ENCODE measurements at regions not wholly inside any gene's neighbourhood (a gene's known extent, or its start where the extent isn't known, plus 50 kb on each side); places are given as distances from the start of the nearest gene placed in this dataset.

- H3K4me3 Mint-ChIP-seq, result peak overlapping the region in 1 of 8 donors; percentile 57
- H3K27ac Mint-ChIP-seq, result no peak overlapping the region
- no peak for ATAC-seq (ENCODE audit: low read depth in 2 of 2)
Measured at GRCh38 chr2:16037808-16038457, 97.6 kb downstream of the MYCN start.

GRCh38 chr2:16036951-16037350, 96.6 kb downstream of the MYCN start:
- Mint-ChIP-seq H3K4me1 (no peaks in the 10 kb centered on the region), H3K36me3 (no peaks in the 10 kb centered on the region), H3K27ac (no peak overlapping the region), H3K27me3 (peaks cover 0 to 10% (median 7%) of the 10 kb centered on the region in 3 donors), H3K4me3 (no peak overlapping the region), H3K9me3 (peaks cover 0 to 8% (median 0%) of the 10 kb centered on the region in 7 donors)
- no peak for ATAC-seq (ENCODE audit: low read depth in 2 of 2)
- DNase-seq, result no peak

More at GRCh38 chr2:16037808-16038457, 97.6 kb downstream of the MYCN start:
- Mint-ChIP-seq H3K9me3 (peaks cover 0 to 8% (median 0%) of the 10 kb centered on the region in 7 donors), H3K36me3 (no peaks in the 10 kb centered on the region), H3K27me3 (peaks cover 0 to 15% (median 10%) of the 10 kb centered on the region in 3 donors), H3K4me1 (no peaks in the 10 kb centered on the region)
- DNase-seq, result no peak

GRCh38 chr2:16035747-16036745, 95.7 kb downstream of the MYCN start:
- ATAC-seq (ENCODE audit: low read depth in 2 of 2), result no peak
- peaks cover 0 to 1% (median 0%) of the 10 kb centered on the region in 3 donors for H3K27me3 Mint-ChIP-seq

GRCh38 chr2:16034975-16035746, 94.8 kb downstream of the MYCN start:
- H3K4me1 Mint-ChIP-seq, result no peaks in the 10 kb centered on the region
- peak overlapping the region in 1 of 6 donors; percentile 59 for H3K27ac Mint-ChIP-seq
- no peaks in the 10 kb centered on the region for H3K27me3 Mint-ChIP-seq
- H3K36me3 Mint-ChIP-seq, result no peaks in the 10 kb centered on the region
- peaks cover 0 to 8% (median 0%) of the 10 kb centered on the region in 7 donors for H3K9me3 Mint-ChIP-seq
- ATAC-seq (ENCODE audit: low read depth in 2 of 2) (no peak), DNase-seq (no peak)
- H3K4me3 Mint-ChIP-seq, result no peak overlapping the region

More at GRCh38 chr2:16035747-16036745, 95.7 kb downstream of the MYCN start:
- Mint-ChIP-seq H3K4me3 (no peak overlapping the region), H3K27ac (no peak overlapping the region), H3K9me3 (peaks cover 0 to 8% (median 0%) of the 10 kb centered on the region in 7 donors), H3K4me1 (no peaks in the 10 kb centered on the region), H3K36me3 (no peaks in the 10 kb centered on the region)
- no peak for DNase-seq

GRCh38 chr2:16034151-16034974, 94.0 kb downstream of the MYCN start:
- DNase-seq (no peak), ATAC-seq (ENCODE audit: low read depth in 2 of 2) (no peak)
- Mint-ChIP-seq H3K4me1 (no peaks in the 10 kb centered on the region), H3K36me3 (no peaks in the 10 kb centered on the region), H3K4me3 (no peak overlapping the region), H3K27ac (no peak overlapping the region), H3K9me3 (peaks cover 0 to 4% (median 0%) of the 10 kb centered on the region in 7 donors), H3K27me3 (no peaks in the 10 kb centered on the region)

GRCh38 chr2:16033032-16033293, 92.6 kb downstream of the MYCN start:
- no peak overlapping the region for H3K27ac Mint-ChIP-seq
- no peak overlapping the region for H3K4me3 Mint-ChIP-seq
- H3K9me3 Mint-ChIP-seq, result peaks cover 0 to 4% (median 0%) of the 10 kb centered on the region in 7 donors
- no peak for DNase-seq
- no peaks in the 10 kb centered on the region for H3K4me1 Mint-ChIP-seq
- ATAC-seq (ENCODE audit: low read depth in 2 of 2), result no peak
- H3K36me3 Mint-ChIP-seq, result no peaks in the 10 kb centered on the region
- no peaks in the 10 kb centered on the region for H3K27me3 Mint-ChIP-seq

GRCh38 chr2:16032282-16033031, 92.1 kb downstream of the MYCN start:
- no peaks in the 10 kb centered on the region for H3K4me1 Mint-ChIP-seq
- ATAC-seq (ENCODE audit: low read depth in 2 of 2), result no peak
- no peaks in the 10 kb centered on the region for H3K36me3 Mint-ChIP-seq
- H3K27ac Mint-ChIP-seq, result no peak overlapping the region
- DNase-seq, result no peak
- no peaks in the 10 kb centered on the region for H3K27me3 Mint-ChIP-seq
- peaks cover 0 to 4% (median 0%) of the 10 kb centered on the region in 7 donors for H3K9me3 Mint-ChIP-seq
- H3K4me3 Mint-ChIP-seq, result peak overlapping the region in 1 of 8 donors; percentile 54

- Mint-ChIP-seq H3K4me3 (no peak overlapping the region), H3K27ac (no peak overlapping the region), H3K36me3 (no peaks in the 10 kb centered on the region), H3K4me1 (no peaks in the 10 kb centered on the region), H3K9me3 (peaks cover 0 to 4% (median 0%) of the 10 kb centered on the region in 7 donors), H3K27me3 (no peaks in the 10 kb centered on the region)
- no peak for ATAC-seq (ENCODE audit: low read depth in 2 of 2)
- DNase-seq, result no peak
Measured at GRCh38 chr2:16031848-16032159, 91.5 kb downstream of the MYCN start.

- H3K9me3 Mint-ChIP-seq, result peaks cover 0 to 4% (median 0%) of the 10 kb centered on the region in 7 donors
- peak overlapping the region in 1 of 6 donors; percentile 24 for H3K27ac Mint-ChIP-seq
- H3K4me1 Mint-ChIP-seq, result no peaks in the 10 kb centered on the region
- no peaks in the 10 kb centered on the region for H3K27me3 Mint-ChIP-seq
- no peaks in the 10 kb centered on the region for H3K36me3 Mint-ChIP-seq
- ATAC-seq (ENCODE audit: low read depth in 2 of 2), result no peak
- DNase-seq, result no peak
- no peak overlapping the region for H3K4me3 Mint-ChIP-seq
Measured at GRCh38 chr2:16031058-16031847, 90.9 kb downstream of the MYCN start.

- Mint-ChIP-seq H3K9me3 (peaks cover 0 to 7% (median 0%) of the 10 kb centered on the region in 7 donors), H3K36me3 (no peaks in the 10 kb centered on the region), H3K27me3 (no peaks in the 10 kb centered on the region), H3K4me3 (no peak overlapping the region), H3K27ac (no peak overlapping the region), H3K4me1 (no peaks in the 10 kb centered on the region)
- no peak for ATAC-seq (ENCODE audit: low read depth in 2 of 2)
- DNase-seq, result no peak
Measured at GRCh38 chr2:16030206-16031057, 90.1 kb downstream of the MYCN start.

- Mint-ChIP-seq H3K27ac (peak overlapping the region in 1 of 6 donors; percentile 71), H3K9me3 (peaks cover 0 to 3% (median 0%) of the 10 kb centered on the region in 7 donors), H3K36me3 (no peaks in the 10 kb centered on the region), H3K27me3 (no peaks in the 10 kb centered on the region), H3K4me3 (no peak overlapping the region), H3K4me1 (no peaks in the 10 kb centered on the region)
- no peak for ATAC-seq (ENCODE audit: low read depth in 2 of 2)
- DNase-seq, result no peak
Measured at GRCh38 chr2:16028644-16029043, 88.3 kb downstream of the MYCN start.
